Body of pancreas (tissue), 4 donors: ENCODE measurements at regions not wholly inside any gene's neighbourhood (a gene's known extent, or its start where the extent isn't known, plus 50 kb on each side); places are given as distances from the start of the nearest gene placed in this dataset.

Experiments
- CTCF ChIP-seq, 7 experiments: fragments of 450-650 bp in 4 of 7; fragments of 200-600 bp in 3 of 7; sonication (generic) in 3 of 7; IDR thresholded peaks; one replicate each; pipeline ENCODE4 v1.5.1; 2016 to 2019; ENCODE audit warnings: antibody characterized with exemption in 7 of 7
- POLR2A ChIP-seq, 3 donors: fragments of 450-650 bp; IDR thresholded peaks; one replicate each; pipeline ENCODE4 v1.6.1; 2016; ENCODE audit warnings: antibody characterized with exemption in 3 of 3, mild to moderate bottlenecking in 2 of 3

- no peak for TF ChIP-seq CTCF (IDR thresholded peaks at IDR 0.05)
- TF ChIP-seq POLR2A (IDR thresholded peaks at IDR 0.05), result no peak
Measured at GRCh38 chr4:117455088-117455487, 369.7 kb upstream of the TRAM1L1 start.
